Osteocyte (in vitro differentiated cells): ENCODE measurements at regions not wholly inside any gene's neighbourhood (a gene's known extent, or its start where the extent isn't known, plus 50 kb on each side); places are given as distances from the start of the nearest gene placed in this dataset.

Experiments used
- DNase-seq: peaks from one replicate; pipeline ENCODE4 v3.0.0; 2021; ENCODE audit warnings: mixed read lengths; ENCODE audit not compliant: unreplicated experiment; ENCODE audit errors: extremely low spot score
- H3K27ac Mint-ChIP-seq: one replicate; pipeline ENCODE4 v1.8.0; 2021; ENCODE audit warnings: mild to moderate bottlenecking, mixed read lengths; ENCODE audit not compliant: unreplicated experiment
- H3K27me3 Mint-ChIP-seq: one replicate; pipeline ENCODE4 v1.8.0; 2021; ENCODE audit warnings: mixed read lengths; ENCODE audit not compliant: unreplicated experiment
- H3K36me3 Mint-ChIP-seq: one replicate; pipeline ENCODE4 v1.8.0; 2021; ENCODE audit warnings: mixed read lengths; ENCODE audit not compliant: unreplicated experiment
- H3K4me1 Mint-ChIP-seq: one replicate; pipeline ENCODE4 v1.8.0; 2021; ENCODE audit warnings: mixed read lengths; ENCODE audit not compliant: unreplicated experiment
- H3K4me3 Mint-ChIP-seq: one replicate; pipeline ENCODE4 v1.8.0; 2021; ENCODE audit warnings: mild to moderate bottlenecking, moderate library complexity, mixed read lengths; ENCODE audit not compliant: unreplicated experiment
- H3K9me3 Mint-ChIP-seq: one replicate; pipeline ENCODE4 v1.8.0; 2021; ENCODE audit warnings: mixed read lengths; ENCODE audit not compliant: unreplicated experiment
- CTCF ChIP-seq: fragments of 200-600 bp; sonication (generic); IDR thresholded peaks from 2 replicates; pipeline ENCODE4 v1.5.0; 2021; ENCODE audit warnings: antibody characterized with exemption, mild to moderate bottlenecking, moderate library complexity

- no peak overlapping the region for H3K27ac Mint-ChIP-seq
- no peaks in the 10 kb centered on the region for H3K9me3 Mint-ChIP-seq
- peak overlapping the region; percentile 48 for H3K4me3 Mint-ChIP-seq
- H3K4me1 Mint-ChIP-seq: peaks cover 50% of the 10 kb centered on the region
- no peaks in the 10 kb centered on the region for H3K27me3 Mint-ChIP-seq
- H3K36me3 Mint-ChIP-seq: peaks cover 6% of the 10 kb centered on the region
- TF ChIP-seq CTCF: no peak
- no peak for DNase-seq
These were observed 577.5 kb downstream of the USP25 start for GRCh38 chr21:16307256-16307655.

- Mint-ChIP-seq H3K4me3 (peak overlapping the region; percentile 66), H3K36me3 (peaks cover 6% of the 10 kb centered on the region), H3K27me3 (no peaks in the 10 kb centered on the region), H3K27ac (peak overlapping the region; percentile 76), H3K9me3 (no peaks in the 10 kb centered on the region), H3K4me1 (peaks cover 47% of the 10 kb centered on the region)
- no peak for TF ChIP-seq CTCF
- no peak for DNase-seq
These were observed 578.5 kb downstream of the USP25 start for GRCh38 chr21:16308269-16308668.

GRCh38 chr21:16309250-16309971 is 579.6 kb downstream of the USP25 start:
- H3K27ac Mint-ChIP-seq: no peak overlapping the region
- H3K4me3 Mint-ChIP-seq: no peak overlapping the region
- peaks cover 6% of the 10 kb centered on the region for H3K36me3 Mint-ChIP-seq
- TF ChIP-seq CTCF: no peak
- no peaks in the 10 kb centered on the region for H3K27me3 Mint-ChIP-seq
- no peak for DNase-seq
- H3K9me3 Mint-ChIP-seq: no peaks in the 10 kb centered on the region
- peaks cover 46% of the 10 kb centered on the region for H3K4me1 Mint-ChIP-seq

GRCh38 chr21:16310176-16310575 is 580.4 kb downstream of the USP25 start:
- no peaks in the 10 kb centered on the region for H3K9me3 Mint-ChIP-seq
- no peak for TF ChIP-seq CTCF
- peaks cover 51% of the 10 kb centered on the region for H3K4me1 Mint-ChIP-seq
- H3K27ac Mint-ChIP-seq: no peak overlapping the region
- H3K4me3 Mint-ChIP-seq: no peak overlapping the region
- no peak for DNase-seq
- peaks cover 6% of the 10 kb centered on the region for H3K36me3 Mint-ChIP-seq
- no peaks in the 10 kb centered on the region for H3K27me3 Mint-ChIP-seq

GRCh38 chr21:16311229-16311628 is 581.4 kb downstream of the USP25 start:
- TF ChIP-seq CTCF: no peak
- H3K36me3 Mint-ChIP-seq: peaks cover 6% of the 10 kb centered on the region
- H3K9me3 Mint-ChIP-seq: no peaks in the 10 kb centered on the region
- H3K27me3 Mint-ChIP-seq: no peaks in the 10 kb centered on the region
- no peak overlapping the region for H3K27ac Mint-ChIP-seq
- H3K4me3 Mint-ChIP-seq: no peak overlapping the region
- peaks cover 46% of the 10 kb centered on the region for H3K4me1 Mint-ChIP-seq
- no peak for DNase-seq
